Transverse colon (tissue), 4 donors: ENCODE measurements at regions not wholly inside any gene's neighbourhood (a gene's known extent, or its start where the extent isn't known, plus 50 kb on each side); places are given as distances from the start of the nearest gene placed in this dataset.

Experiments
- CTCF ChIP-seq, 5 experiments: fragments of 200-600 bp in 3 of 5; fragments of 450-650 bp in 2 of 5; sonication (generic) in 3 of 5; IDR thresholded peaks; 1 replicate in 2 of 5; 2 replicates in 3 of 5; pipeline ENCODE4 v1.5.1; 2016 to 2017; ENCODE audit warnings: antibody characterized with exemption in 5 of 5, inconsistent platforms in 3 of 5, mild to moderate bottlenecking in 2 of 5, moderate library complexity in 1 of 5
- EP300 ChIP-seq: sonication (generic); formaldehyde crosslinking; IDR thresholded peaks from one replicate; pipeline ENCODE4 v1.6.1; 2017; ENCODE audit warnings: antibody characterized with exemption, low read depth
- POLR2A ChIP-seq: fragments of 450-650 bp; IDR thresholded peaks from one replicate; pipeline ENCODE4 v1.6.1; 2016; ENCODE audit warnings: antibody characterized with exemption, mild to moderate bottlenecking, moderate library complexity
- POLR2AphosphoS5 ChIP-seq, 3 donors: sonication (generic); formaldehyde crosslinking; IDR thresholded peaks; one replicate each; pipeline ENCODE4 v1.6.1; 2016; ENCODE audit warnings: antibody characterized with exemption in 3 of 3

GRCh38 chr4:3871181-3871852 lies 105.1 kb downstream of the ADRA2C start:
- TF ChIP-seq CTCF (IDR thresholded peaks at IDR 0.05) (no peak), POLR2AphosphoS5 (IDR thresholded peaks at IDR 0.05) (no peak), POLR2A (no peak), EP300 (no peak)
